ENCODE measurements at regions not wholly inside any gene's neighbourhood (a gene's known extent, or its start where the extent isn't known, plus 50 kb on each side); places are given as distances from the start of the nearest gene placed in this dataset.
"Not testable (repeated sequence)": the region's sequence is repeated elsewhere in the genome, so short reads cannot be mapped to it uniquely, and the experiment has no call there.

DNA sequence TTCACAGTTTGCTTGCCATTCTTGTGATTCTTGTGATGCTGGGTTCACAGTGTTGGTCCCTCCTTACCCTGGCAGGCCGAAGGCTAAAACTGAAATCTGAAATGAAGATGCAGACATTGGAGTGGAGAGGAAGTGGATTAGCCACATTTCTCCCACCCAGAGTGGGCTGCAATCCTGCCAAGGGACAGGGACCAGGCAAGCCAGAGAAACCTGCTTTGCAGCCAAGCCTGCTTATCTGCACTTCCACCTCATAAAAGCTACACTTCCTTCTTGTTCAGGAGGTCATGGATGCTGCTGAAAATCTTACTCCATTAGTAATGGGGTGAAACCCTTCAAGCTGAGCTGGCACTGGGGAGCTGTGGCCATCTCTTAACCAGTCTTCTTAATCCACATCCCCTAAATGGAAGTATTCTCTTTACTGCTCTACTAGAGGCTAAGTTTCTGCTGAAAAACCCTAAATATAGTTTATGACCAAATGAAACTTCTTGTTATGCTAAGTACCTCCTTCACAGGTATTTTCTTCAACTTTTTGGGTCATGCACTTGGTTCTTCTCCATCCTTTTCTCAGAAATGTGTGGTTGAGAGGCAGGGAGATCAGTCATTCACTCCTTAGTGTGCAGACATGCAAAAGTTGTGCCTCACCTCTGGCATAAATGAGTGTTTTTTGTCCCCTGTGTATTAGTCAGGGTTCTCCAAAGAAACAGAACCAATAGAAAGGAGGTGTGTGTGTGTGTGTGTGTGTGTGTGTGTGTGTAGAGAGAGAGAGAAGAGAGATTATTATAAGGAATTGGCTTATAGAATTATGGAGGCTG lies 133.9 kb upstream of the BMAL1 start:
- no peaks in the 10 kb centered on the region for H3K36me3 ChIP-seq (ENCODE audit: control insufficient read depth in 2 of 2, insufficient read depth in 2 of 2, low read length in 2 of 2)
- H3K4me1 ChIP-seq (ENCODE audit: control insufficient read depth in 2 of 2, insufficient read depth in 2 of 2, low read length in 2 of 2) = peaks cover 20 to 38% of the 10 kb centered on the region in 2 donors
- no peak overlapping the region for H3K4me3 ChIP-seq (ENCODE audit: low read length in 2 of 2)
- no peak overlapping the region for H3K9ac ChIP-seq (ENCODE audit: low read depth in 1 of 2, low read length in 2 of 2)
- no peaks in the 10 kb centered on the region for H3K9me3 ChIP-seq (ENCODE audit: control insufficient read depth in 2 of 2, low read length in 2 of 2)
- no peaks in the 10 kb centered on the region for H3K27me3 ChIP-seq (ENCODE audit: control insufficient read depth in 2 of 2, insufficient read depth in 2 of 2, low read length in 2 of 2)
- no peak overlapping the region for H3K27ac ChIP-seq (ENCODE audit: low read depth in 2 of 2, low read length in 2 of 2)

DNA sequence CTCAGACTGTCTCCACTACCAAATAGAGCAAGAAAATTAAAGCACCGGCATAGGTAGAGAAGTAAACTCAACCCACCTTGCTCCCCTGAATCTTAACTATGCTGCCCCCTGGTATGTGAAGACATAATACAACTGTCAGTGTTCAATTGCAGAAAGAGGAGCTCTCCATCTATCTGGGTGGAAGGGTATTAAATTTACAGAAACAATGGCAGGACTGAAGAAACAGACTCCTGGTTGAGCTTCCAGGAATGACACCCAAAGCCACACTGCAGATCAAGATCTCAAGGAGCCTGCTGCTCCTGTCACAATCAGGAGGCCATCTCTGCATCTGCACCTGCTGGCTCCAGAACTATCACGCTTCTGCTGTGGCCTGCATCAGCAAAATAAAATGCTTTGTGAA lies 132.1 kb upstream of the BMAL1 start:
- H3K9me3 ChIP-seq (ENCODE audit: control insufficient read depth in 2 of 2, low read length in 2 of 2) = no peaks in the 10 kb centered on the region
- H3K27ac ChIP-seq (ENCODE audit: low read depth in 2 of 2, low read length in 2 of 2) = no peak overlapping the region
- no peaks in the 10 kb centered on the region for H3K27me3 ChIP-seq (ENCODE audit: control insufficient read depth in 2 of 2, insufficient read depth in 2 of 2, low read length in 2 of 2)
- H3K9ac ChIP-seq (ENCODE audit: low read depth in 1 of 2, low read length in 2 of 2) = no peak overlapping the region
- H3K4me1 ChIP-seq (ENCODE audit: control insufficient read depth in 2 of 2, insufficient read depth in 2 of 2, low read length in 2 of 2) = peaks cover 18 to 29% of the 10 kb centered on the region in 2 donors
- H3K36me3 ChIP-seq (ENCODE audit: control insufficient read depth in 2 of 2, insufficient read depth in 2 of 2, low read length in 2 of 2) = no peaks in the 10 kb centered on the region
- no peak overlapping the region for H3K4me3 ChIP-seq (ENCODE audit: low read length in 2 of 2)

DNA sequence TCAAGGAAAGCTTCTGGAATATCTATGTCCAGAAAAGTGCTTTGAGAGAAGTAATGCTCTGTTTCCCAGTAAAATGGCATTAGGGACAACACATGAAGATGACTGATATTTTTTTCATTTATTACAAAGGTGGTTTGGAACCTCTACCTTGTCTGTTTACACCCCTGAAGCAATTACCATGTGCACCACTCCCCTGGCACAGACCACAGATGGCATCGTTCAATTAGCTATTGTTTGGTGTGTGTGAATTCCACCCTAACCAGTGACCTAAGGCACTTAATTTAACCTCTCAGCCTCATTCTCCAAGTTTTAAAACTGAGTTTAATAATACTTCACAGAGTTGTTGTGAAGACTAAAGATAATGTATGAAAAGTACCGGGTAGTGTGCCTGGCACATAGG lies 127.6 kb upstream of the BMAL1 start:
- Histone ChIP-seq H3K9me3 (ENCODE audit: control insufficient read depth in 2 of 2, low read length in 2 of 2) (no peaks in the 10 kb centered on the region), H3K9ac (ENCODE audit: low read depth in 1 of 2, low read length in 2 of 2) (no peak overlapping the region)

DNA sequence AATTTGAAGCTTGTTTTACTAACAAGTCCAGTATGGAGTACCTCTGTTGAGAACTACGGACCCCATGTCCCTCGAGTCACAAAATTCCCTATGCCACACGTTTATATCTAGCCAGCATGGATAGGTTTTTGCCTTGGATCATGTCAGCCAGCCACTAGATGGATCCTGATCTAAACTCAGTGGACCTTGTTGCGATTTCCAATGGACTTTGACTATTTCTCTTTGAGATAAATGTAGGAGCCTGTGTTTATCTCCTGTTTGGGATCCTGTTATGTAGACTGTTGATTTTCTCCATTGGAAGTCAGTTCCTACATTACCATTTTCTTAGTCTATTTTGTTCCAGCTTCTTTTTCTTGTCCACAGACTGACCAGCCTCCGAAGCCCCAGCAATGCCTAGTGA lies 127.1 kb upstream of the BMAL1 start:
- Histone ChIP-seq H3K9me3 (ENCODE audit: control insufficient read depth in 2 of 2, low read length in 2 of 2) (no peaks in the 10 kb centered on the region), H3K9ac (ENCODE audit: low read depth in 1 of 2, low read length in 2 of 2) (no peak overlapping the region), H3K27me3 (ENCODE audit: control insufficient read depth in 2 of 2, insufficient read depth in 2 of 2, low read length in 2 of 2) (no peaks in the 10 kb centered on the region), H3K4me3 (ENCODE audit: low read length in 2 of 2) (no peak overlapping the region), H3K4me1 (ENCODE audit: control insufficient read depth in 2 of 2, insufficient read depth in 2 of 2, low read length in 2 of 2) (no peaks in the 10 kb centered on the region), H3K36me3 (ENCODE audit: control insufficient read depth in 2 of 2, insufficient read depth in 2 of 2, low read length in 2 of 2) (no peaks in the 10 kb centered on the region), H3K27ac (ENCODE audit: low read depth in 2 of 2, low read length in 2 of 2) (no peak overlapping the region)

More for the DNA sequence above, 127.6 kb upstream of the BMAL1 start:
- Histone ChIP-seq H3K4me3 (ENCODE audit: low read length in 2 of 2) (no peak overlapping the region), H3K4me1 (ENCODE audit: control insufficient read depth in 2 of 2, insufficient read depth in 2 of 2, low read length in 2 of 2) (no peaks in the 10 kb centered on the region), H3K36me3 (ENCODE audit: control insufficient read depth in 2 of 2, insufficient read depth in 2 of 2, low read length in 2 of 2) (no peaks in the 10 kb centered on the region), H3K27me3 (ENCODE audit: control insufficient read depth in 2 of 2, insufficient read depth in 2 of 2, low read length in 2 of 2) (no peaks in the 10 kb centered on the region), H3K27ac (ENCODE audit: low read depth in 2 of 2, low read length in 2 of 2) (no peak overlapping the region)

DNA sequence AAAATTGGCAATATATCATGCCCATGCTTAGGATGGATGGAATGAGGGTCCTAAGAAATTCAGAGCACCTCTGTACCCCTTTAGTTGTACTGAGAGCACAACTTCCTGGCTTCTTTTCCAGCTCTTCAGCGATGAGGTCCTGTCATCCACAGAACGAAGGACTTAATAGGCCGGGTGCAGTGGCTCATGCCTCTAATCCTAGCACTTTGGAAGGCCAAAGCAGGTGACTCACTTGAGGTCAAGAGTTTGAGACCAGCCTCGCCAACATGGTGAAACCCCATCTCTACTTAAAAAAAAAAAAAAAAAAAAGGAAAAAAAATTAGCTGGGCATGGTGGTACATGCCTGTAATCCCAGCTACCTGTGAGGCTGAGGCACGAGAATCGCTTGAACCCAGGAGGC lies 125.3 kb upstream of the BMAL1 start:
- H3K27ac ChIP-seq (ENCODE audit: low read depth in 2 of 2, low read length in 2 of 2) = no peak overlapping the region

DNA sequence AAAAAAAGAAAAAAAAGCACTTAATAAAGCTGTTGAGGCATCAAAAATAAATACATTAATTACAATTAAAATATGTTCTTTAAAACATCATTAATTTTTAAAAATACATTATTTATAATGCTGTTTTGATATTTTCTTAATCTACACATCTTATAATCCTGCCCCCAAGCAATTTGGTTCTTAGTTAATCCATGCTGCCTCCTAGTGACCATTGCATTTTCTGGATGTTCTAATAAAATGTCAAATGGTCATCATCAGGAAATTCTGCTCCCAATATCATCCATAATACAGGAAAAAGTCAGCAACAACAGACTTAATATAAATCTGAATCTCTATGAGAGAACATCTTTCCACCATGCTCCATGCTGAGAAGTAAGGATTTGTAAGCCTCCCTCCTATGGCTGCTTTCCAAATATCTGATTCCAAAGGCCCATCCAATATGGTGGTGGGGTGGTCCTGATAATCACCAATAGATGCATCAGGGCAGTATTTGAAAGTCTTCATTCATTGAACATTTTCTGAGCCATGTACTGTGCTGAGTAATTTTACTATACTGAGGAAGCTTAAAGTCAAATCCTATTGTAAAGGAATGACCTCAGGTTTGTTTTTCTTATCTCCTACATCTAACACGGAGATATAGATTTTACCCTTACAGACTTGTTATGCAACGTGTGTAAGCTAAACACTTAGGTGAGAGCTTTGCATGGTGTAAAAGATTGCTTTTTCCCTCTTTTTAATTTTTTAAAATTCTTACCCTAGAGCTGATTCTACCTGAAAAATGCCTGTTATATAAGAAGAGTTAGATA lies 124.7 kb upstream of the BMAL1 start:
- H3K4me1 ChIP-seq (ENCODE audit: control insufficient read depth in 2 of 2, insufficient read depth in 2 of 2, low read length in 2 of 2) = no peaks in the 10 kb centered on the region
- H3K9me3 ChIP-seq (ENCODE audit: control insufficient read depth in 2 of 2, low read length in 2 of 2) = no peaks in the 10 kb centered on the region
- H3K9ac ChIP-seq (ENCODE audit: low read depth in 1 of 2, low read length in 2 of 2) = no peak overlapping the region
- no peak overlapping the region for H3K4me3 ChIP-seq (ENCODE audit: low read length in 2 of 2)
- H3K27me3 ChIP-seq (ENCODE audit: control insufficient read depth in 2 of 2, insufficient read depth in 2 of 2, low read length in 2 of 2) = no peaks in the 10 kb centered on the region
- no peaks in the 10 kb centered on the region for H3K36me3 ChIP-seq (ENCODE audit: control insufficient read depth in 2 of 2, insufficient read depth in 2 of 2, low read length in 2 of 2)
- no peak overlapping the region for H3K27ac ChIP-seq (ENCODE audit: low read depth in 2 of 2, low read length in 2 of 2)

More for the DNA sequence above, 125.3 kb upstream of the BMAL1 start:
- Histone ChIP-seq H3K27me3 (ENCODE audit: control insufficient read depth in 2 of 2, insufficient read depth in 2 of 2, low read length in 2 of 2) (no peaks in the 10 kb centered on the region), H3K9ac (ENCODE audit: low read depth in 1 of 2, low read length in 2 of 2) (no peak overlapping the region), H3K4me3 (ENCODE audit: low read length in 2 of 2) (no peak overlapping the region), H3K9me3 (ENCODE audit: control insufficient read depth in 2 of 2, low read length in 2 of 2) (no peaks in the 10 kb centered on the region), H3K36me3 (ENCODE audit: control insufficient read depth in 2 of 2, insufficient read depth in 2 of 2, low read length in 2 of 2) (no peaks in the 10 kb centered on the region), H3K4me1 (ENCODE audit: control insufficient read depth in 2 of 2, insufficient read depth in 2 of 2, low read length in 2 of 2) (no peaks in the 10 kb centered on the region)

DNA sequence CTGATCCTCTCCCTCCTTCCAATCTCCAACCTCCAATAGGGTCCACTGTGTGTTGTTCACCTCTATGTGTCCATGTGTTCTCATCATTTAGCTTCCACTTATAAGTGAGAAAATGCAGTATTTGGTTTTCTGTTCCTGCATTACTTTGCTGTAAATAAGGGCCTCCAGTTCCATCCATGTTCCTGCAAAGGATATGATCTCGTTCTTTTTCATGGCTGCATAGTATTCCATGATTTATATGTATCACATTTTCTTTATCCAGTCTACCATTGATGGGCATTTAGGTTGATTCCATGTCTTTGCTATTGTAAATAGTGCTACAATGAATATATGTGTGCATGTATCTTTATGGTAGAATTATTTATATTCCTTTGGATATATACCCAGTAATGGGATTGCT lies 123.2 kb upstream of the BMAL1 start:
- not testable (repeated sequence) for H3K27me3 ChIP-seq (ENCODE audit: control insufficient read depth in 2 of 2, insufficient read depth in 2 of 2, low read length in 2 of 2); H3K4me3 ChIP-seq (ENCODE audit: low read length in 2 of 2); H3K4me1 ChIP-seq (ENCODE audit: control insufficient read depth in 2 of 2, insufficient read depth in 2 of 2, low read length in 2 of 2); H3K9me3 ChIP-seq (ENCODE audit: control insufficient read depth in 2 of 2, low read length in 2 of 2); H3K27ac ChIP-seq (ENCODE audit: low read depth in 2 of 2, low read length in 2 of 2); H3K9ac ChIP-seq (ENCODE audit: low read depth in 1 of 2, low read length in 2 of 2); H3K36me3 ChIP-seq (ENCODE audit: control insufficient read depth in 2 of 2, insufficient read depth in 2 of 2, low read length in 2 of 2)

DNA sequence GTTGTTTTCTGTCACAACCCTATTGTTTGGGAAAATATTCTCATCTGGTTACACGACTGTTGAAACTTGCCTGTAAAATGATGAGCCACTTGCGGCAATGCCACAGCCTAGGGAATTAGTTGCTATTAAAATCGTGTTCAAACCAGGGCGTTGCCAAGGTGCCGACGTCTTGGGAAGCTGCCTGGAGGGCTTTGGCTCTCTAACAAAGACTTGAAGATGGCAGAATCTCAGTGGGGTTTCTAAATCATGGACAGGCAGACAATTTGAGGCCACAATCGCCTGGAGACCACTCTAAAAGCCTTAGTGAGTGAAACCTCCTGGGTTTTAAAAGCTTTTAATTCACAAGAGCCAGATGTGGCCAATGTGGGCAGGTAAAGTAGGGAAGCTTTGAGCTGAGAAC lies 117.2 kb upstream of the BMAL1 start:
- H3K4me1 ChIP-seq (ENCODE audit: control insufficient read depth in 2 of 2, insufficient read depth in 2 of 2, low read length in 2 of 2) = no peaks in the 10 kb centered on the region
- no peak overlapping the region for H3K9ac ChIP-seq (ENCODE audit: low read depth in 1 of 2, low read length in 2 of 2)
- H3K9me3 ChIP-seq (ENCODE audit: control insufficient read depth in 2 of 2, low read length in 2 of 2) = no peaks in the 10 kb centered on the region
- no peaks in the 10 kb centered on the region for H3K36me3 ChIP-seq (ENCODE audit: control insufficient read depth in 2 of 2, insufficient read depth in 2 of 2, low read length in 2 of 2)
- no peak overlapping the region for H3K27ac ChIP-seq (ENCODE audit: low read depth in 2 of 2, low read length in 2 of 2)
- no peaks in the 10 kb centered on the region for H3K27me3 ChIP-seq (ENCODE audit: control insufficient read depth in 2 of 2, insufficient read depth in 2 of 2, low read length in 2 of 2)
- H3K4me3 ChIP-seq (ENCODE audit: low read length in 2 of 2) = no peak overlapping the region

DNA sequence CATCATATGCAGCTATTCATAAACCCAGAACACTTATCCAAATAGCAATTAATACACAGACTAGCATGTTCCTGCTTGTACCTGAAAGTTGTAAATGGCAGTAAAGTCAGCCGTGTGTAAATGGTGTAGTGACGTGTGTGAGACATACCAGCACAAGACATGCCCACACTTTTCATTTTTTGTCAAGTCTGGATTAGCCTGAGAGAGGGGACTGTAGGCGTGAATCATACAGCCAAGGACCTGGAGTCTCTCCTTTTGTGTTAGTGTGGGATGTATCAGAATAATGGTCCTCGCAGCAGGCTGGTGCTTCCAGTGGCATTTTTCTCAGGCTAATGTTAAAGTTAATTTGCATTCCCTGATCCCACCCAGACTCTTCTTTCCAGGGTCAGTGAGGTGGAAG lies 116.8 kb upstream of the BMAL1 start:
- Histone ChIP-seq H3K4me3 (ENCODE audit: low read length in 2 of 2) (no peak overlapping the region), H3K27ac (ENCODE audit: low read depth in 2 of 2, low read length in 2 of 2) (no peak overlapping the region), H3K9me3 (ENCODE audit: control insufficient read depth in 2 of 2, low read length in 2 of 2) (no peaks in the 10 kb centered on the region), H3K27me3 (ENCODE audit: control insufficient read depth in 2 of 2, insufficient read depth in 2 of 2, low read length in 2 of 2) (no peaks in the 10 kb centered on the region), H3K9ac (ENCODE audit: low read depth in 1 of 2, low read length in 2 of 2) (no peak overlapping the region), H3K4me1 (ENCODE audit: control insufficient read depth in 2 of 2, insufficient read depth in 2 of 2, low read length in 2 of 2) (no peaks in the 10 kb centered on the region), H3K36me3 (ENCODE audit: control insufficient read depth in 2 of 2, insufficient read depth in 2 of 2, low read length in 2 of 2) (no peaks in the 10 kb centered on the region)

DNA sequence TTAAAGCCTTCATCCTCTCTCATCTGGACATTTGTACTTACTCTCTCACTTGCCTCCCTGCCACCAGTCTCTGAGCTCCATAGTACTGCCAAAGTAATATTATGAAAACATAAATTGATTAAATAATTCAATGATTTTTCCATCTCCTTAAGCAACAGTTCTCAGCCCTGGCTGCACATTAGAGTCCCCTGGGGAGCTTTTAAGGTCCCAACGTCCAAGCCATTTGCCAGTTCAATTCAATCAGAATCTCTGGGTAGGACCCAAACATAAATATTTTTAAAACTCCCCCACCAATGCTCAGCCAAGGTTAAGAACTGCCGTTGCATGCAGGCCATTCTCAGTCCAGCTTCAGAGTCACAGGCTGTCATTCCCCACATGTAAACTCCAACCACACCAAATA lies 114.4 kb upstream of the BMAL1 start:
- Histone ChIP-seq H3K9me3 (ENCODE audit: control insufficient read depth in 2 of 2, low read length in 2 of 2) (no peaks in the 10 kb centered on the region), H3K4me3 (ENCODE audit: low read length in 2 of 2) (no peak overlapping the region), H3K27me3 (ENCODE audit: control insufficient read depth in 2 of 2, insufficient read depth in 2 of 2, low read length in 2 of 2) (no peaks in the 10 kb centered on the region), H3K4me1 (ENCODE audit: control insufficient read depth in 2 of 2, insufficient read depth in 2 of 2, low read length in 2 of 2) (no peaks in the 10 kb centered on the region), H3K27ac (ENCODE audit: low read depth in 2 of 2, low read length in 2 of 2) (no peak overlapping the region), H3K9ac (ENCODE audit: low read depth in 1 of 2, low read length in 2 of 2) (no peak overlapping the region), H3K36me3 (ENCODE audit: control insufficient read depth in 2 of 2, insufficient read depth in 2 of 2, low read length in 2 of 2) (no peaks in the 10 kb centered on the region)
